H9 (cell line): ENCODE measurements at regions not wholly inside any gene's neighbourhood (a gene's known extent, or its start where the extent isn't known, plus 50 kb on each side); places are given as distances from the start of the nearest gene placed in this dataset.

Experiments
- DNase-seq: peaks from one replicate; pipeline ENCODE4 v3.0.0-alpha.2; 2017
- H2AFZ ChIP-seq: one replicate; pipeline ENCODE4 v1.6.1; 2013; ENCODE audit warnings: mild to moderate bottlenecking, low read length, control low read depth, moderate library complexity
- H2AK5ac ChIP-seq: 2 replicates; pipeline ENCODE4 v1.6.1; 2013; ENCODE audit warnings: low read length, control low read depth, mixed read lengths; ENCODE audit not compliant: insufficient read length
- H2BK120ac ChIP-seq: one replicate; pipeline ENCODE4 v1.6.1; 2013; ENCODE audit warnings: low read depth, mild to moderate bottlenecking, low read length, control low read depth, inconsistent platforms; ENCODE audit not compliant: poor library complexity, severe bottlenecking
- H2BK12ac ChIP-seq: 2 replicates; pipeline ENCODE4 v1.6.1; 2013; ENCODE audit warnings: low read length, control low read depth, mixed read lengths, low read depth; ENCODE audit not compliant: insufficient read length
- H2BK15ac ChIP-seq: 2 replicates; pipeline ENCODE4 v1.6.1; 2013; ENCODE audit warnings: low read depth, low read length, control low read depth
- H2BK20ac ChIP-seq: one replicate; pipeline ENCODE4 v1.6.1; 2013; ENCODE audit warnings: low read depth, mild to moderate bottlenecking, low read length, control low read depth, inconsistent platforms; ENCODE audit not compliant: poor library complexity, severe bottlenecking
- H2BK5ac ChIP-seq: 2 replicates; pipeline ENCODE4 v1.6.1; 2013; ENCODE audit warnings: low read length, control low read depth, mixed read lengths; ENCODE audit not compliant: insufficient read length
- H3K14ac ChIP-seq: 2 replicates; pipeline ENCODE4 v1.6.1; 2013; ENCODE audit warnings: low read length, control low read depth; ENCODE audit not compliant: insufficient read depth
- H3K18ac ChIP-seq: 2 replicates; pipeline ENCODE4 v1.6.1; 2013; ENCODE audit warnings: low read depth, mild to moderate bottlenecking, mixed read lengths, low read length, control low read depth; ENCODE audit not compliant: insufficient read length
- H3K23ac ChIP-seq: 2 replicates; pipeline ENCODE4 v1.6.1; 2013; ENCODE audit warnings: low read length, control low read depth, mixed read lengths, low read depth; ENCODE audit not compliant: insufficient read length
- H3K23me2 ChIP-seq: 2 replicates; pipeline ENCODE4 v1.6.1; 2013; ENCODE audit warnings: low read depth, mild to moderate bottlenecking, mixed read lengths, low read length, control low read depth; ENCODE audit not compliant: insufficient read length, poor library complexity, severe bottlenecking
- H3K27ac ChIP-seq: 2 replicates; pipeline ENCODE4 v1.5.1; 2013; ENCODE audit warnings: low read length, control low read depth, mixed read lengths, low read depth; ENCODE audit not compliant: insufficient read length
- H3K27me3 ChIP-seq: 2 replicates; pipeline ENCODE4 v1.6.1; 2013; ENCODE audit warnings: low read length, control low read depth, inconsistent platforms; ENCODE audit not compliant: insufficient read depth
- H3K4ac ChIP-seq: 2 replicates; pipeline ENCODE4 v1.6.1; 2013; ENCODE audit warnings: low read depth, mild to moderate bottlenecking, control low read depth, inconsistent platforms, low read length, moderate library complexity
- H3K4me1 ChIP-seq: 2 replicates; pipeline ENCODE4 v1.6.1; 2013; ENCODE audit warnings: low read length, control low read depth, inconsistent platforms; ENCODE audit not compliant: insufficient read depth
- H3K4me2 ChIP-seq: 2 replicates; pipeline ENCODE4 v1.6.1; 2013; ENCODE audit warnings: low read length, control low read depth, mixed read lengths; ENCODE audit not compliant: insufficient read length, insufficient read depth
- H3K56ac ChIP-seq: 2 replicates; pipeline ENCODE4 v1.6.1; 2013; ENCODE audit warnings: low read depth, mild to moderate bottlenecking, mixed read lengths, low read length, control low read depth; ENCODE audit not compliant: insufficient read length
- H3K79me1 ChIP-seq: 2 replicates; pipeline ENCODE4 v1.6.1; 2013; ENCODE audit warnings: low read depth, mild to moderate bottlenecking, moderate library complexity, low read length, control low read depth, inconsistent platforms; ENCODE audit not compliant: insufficient read depth, poor library complexity, severe bottlenecking
- H3K79me2 ChIP-seq: 2 replicates; pipeline ENCODE4 v1.6.1; 2013; ENCODE audit warnings: low read length, control low read depth, inconsistent platforms; ENCODE audit not compliant: insufficient read depth
- H3K9ac ChIP-seq: 2 replicates; pipeline ENCODE4 v1.6.1; 2013; ENCODE audit warnings: low read length, control low read depth, mixed read lengths; ENCODE audit not compliant: insufficient read length; ENCODE audit errors: extremely low read depth
- H3K9me3 ChIP-seq: one replicate; pipeline ENCODE4 v1.6.1; 2013; ENCODE audit warnings: low read depth, low read length, inconsistent platforms; ENCODE audit not compliant: control insufficient read depth
- H3T11ph ChIP-seq: one replicate; pipeline ENCODE4 v1.6.1; 2013; ENCODE audit warnings: mild to moderate bottlenecking, low read length, control low read depth, inconsistent platforms
- H4K20me1 ChIP-seq: one replicate; pipeline ENCODE4 v1.6.1; 2013; ENCODE audit not compliant: control insufficient read depth, insufficient read length, insufficient read depth
- H4K5ac ChIP-seq: 2 replicates; pipeline ENCODE4 v1.6.1; 2013; ENCODE audit warnings: low read depth, mild to moderate bottlenecking, mixed read lengths, low read length, control low read depth; ENCODE audit not compliant: insufficient read length
- H4K8ac ChIP-seq: replicated peaks from 2 replicates; pipeline ENCODE4 v1.6.1; 2013; ENCODE audit warnings: low read length, control low read depth, mixed read lengths, low read depth; ENCODE audit not compliant: insufficient read length
- H4K91ac ChIP-seq: 2 replicates; pipeline ENCODE4 v1.6.1; 2013; ENCODE audit warnings: low read depth, mild to moderate bottlenecking, moderate library complexity, mixed read lengths, low read length, control low read depth; ENCODE audit not compliant: insufficient read length
- H3K27ac Mint-ChIP-seq, 3 experiments: 2 replicates in 2 of 3; 3 replicates in 1 of 3; pipeline ENCODE4 v1.8.0; 2020 to 2021; ENCODE audit warnings: mixed read lengths in 3 of 3, mild to moderate bottlenecking in 1 of 3, moderate library complexity in 1 of 3
- H3K27me3 Mint-ChIP-seq: 2 replicates; pipeline ENCODE4 v1.8.0; 2021; ENCODE audit warnings: low read depth, mild to moderate bottlenecking, moderate library complexity, mixed read lengths
- H3K36me3 Mint-ChIP-seq, 3 experiments: 2 replicates in 2 of 3; 3 replicates in 1 of 3; pipeline ENCODE4 v1.8.0; 2020 to 2021; ENCODE audit warnings: low read depth in 3 of 3, mixed read lengths in 3 of 3; ENCODE audit not compliant: insufficient read depth in 1 of 3
- H3K4me1 Mint-ChIP-seq, 2 experiments: 2 replicates each; pipeline ENCODE4 v1.8.0; 2020; ENCODE audit warnings: mixed read lengths in 2 of 2
- H3K4me3 Mint-ChIP-seq, 2 experiments: 2 replicates in 1 of 2; 3 replicates in 1 of 2; pipeline ENCODE4 v1.8.0; 2020 to 2021; ENCODE audit warnings: mild to moderate bottlenecking in 2 of 2, mixed read lengths in 2 of 2, moderate library complexity in 1 of 2
- H3K9me3 Mint-ChIP-seq, 2 experiments: 2 replicates in 1 of 2; 3 replicates in 1 of 2; pipeline ENCODE4 v1.8.0; 2020; ENCODE audit warnings: mild to moderate bottlenecking in 2 of 2, mixed read lengths in 2 of 2, moderate library complexity in 1 of 2
- WGBS: extraction: QIAGEN DNeasy Blood & Tissue Kit; methylation state at CpG from one replicate; pipeline ENCODE4 v1.1.7; 2013; ENCODE audit warnings: missing lambda C conversion rate, low lambda C conversion rate, mixed read lengths; ENCODE audit not compliant: insufficient read length; ENCODE audit errors: extremely low coverage; 5-methylcytosine and 5-hydroxymethylcytosine counted together
- TF ChIP-seq, protein P1 (sequence below): fragments of 200-600 bp; sonication (generic); conservative IDR thresholded peaks from 3 replicates; pipeline ENCODE4 v1.8.0; 2021; ENCODE audit warnings: antibody characterized with exemption, mild to moderate bottlenecking

DNA sequence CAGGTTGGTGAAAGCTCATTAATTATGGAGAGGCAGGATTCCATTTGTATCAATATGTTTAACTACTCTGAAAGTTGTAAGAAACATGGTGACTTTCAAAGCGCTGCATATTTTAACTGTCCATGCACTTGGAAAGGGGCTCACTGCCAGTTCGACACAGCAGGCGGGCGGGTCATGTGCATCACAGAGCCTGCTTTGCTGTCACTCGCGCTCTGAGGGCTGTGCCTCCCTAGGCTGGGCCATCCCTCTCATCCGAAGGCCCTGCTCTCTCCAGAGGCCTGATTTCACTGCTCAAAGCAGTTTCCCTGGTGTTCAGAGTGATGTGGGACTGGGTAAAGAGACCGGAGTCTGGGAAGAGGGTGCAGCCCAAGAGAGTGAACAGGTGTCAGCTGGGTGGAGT, 422.0 kb upstream of the MON1B start:
- no peak overlapping the region for H3K23ac ChIP-seq
- H3K9me3 ChIP-seq = no peaks in the 10 kb centered on the region
- no peak overlapping the region for H4K91ac ChIP-seq
- H3K79me2 ChIP-seq = no peaks in the 10 kb centered on the region
- H3K4me2 ChIP-seq = no peak overlapping the region
- no peak overlapping the region for H2BK20ac ChIP-seq
- H3K4me1 ChIP-seq = 0 out of 2 replicates have a peak, but pooled peaks cover 2% of the 10 kb centered on the region
- no peak overlapping the region for H3K27ac ChIP-seq
- no peak overlapping the region for H3K14ac ChIP-seq
- H2BK120ac ChIP-seq = no peak overlapping the region
- no peak overlapping the region for H3K56ac ChIP-seq
- H2AK5ac ChIP-seq = no peak overlapping the region
- H3K27me3 Mint-ChIP-seq = no peaks in the 10 kb centered on the region; the same call in 1 of the 2 replicates
- H4K5ac ChIP-seq = no peak overlapping the region
- no peaks in the 10 kb centered on the region for H3K79me1 ChIP-seq
- H3K36me3 Mint-ChIP-seq = no peaks in the 10 kb centered on the region
- no peak overlapping the region for H3K9ac ChIP-seq
- no peak overlapping the region for H3T11ph ChIP-seq
- H2BK15ac ChIP-seq = no peak overlapping the region
- H3K4me3 Mint-ChIP-seq = no peak overlapping the region
- no peaks in the 10 kb centered on the region for H4K20me1 ChIP-seq
- DNase-seq = no peak
- no peak overlapping the region for H4K8ac ChIP-seq
- peaks cover 3 to 4% of the 10 kb centered on the region in 2 experiments; a peak in 3 of 4 replicates for H3K4me1 Mint-ChIP-seq
- H2BK5ac ChIP-seq = no peak overlapping the region
- TF ChIP-seq, protein P1, sequence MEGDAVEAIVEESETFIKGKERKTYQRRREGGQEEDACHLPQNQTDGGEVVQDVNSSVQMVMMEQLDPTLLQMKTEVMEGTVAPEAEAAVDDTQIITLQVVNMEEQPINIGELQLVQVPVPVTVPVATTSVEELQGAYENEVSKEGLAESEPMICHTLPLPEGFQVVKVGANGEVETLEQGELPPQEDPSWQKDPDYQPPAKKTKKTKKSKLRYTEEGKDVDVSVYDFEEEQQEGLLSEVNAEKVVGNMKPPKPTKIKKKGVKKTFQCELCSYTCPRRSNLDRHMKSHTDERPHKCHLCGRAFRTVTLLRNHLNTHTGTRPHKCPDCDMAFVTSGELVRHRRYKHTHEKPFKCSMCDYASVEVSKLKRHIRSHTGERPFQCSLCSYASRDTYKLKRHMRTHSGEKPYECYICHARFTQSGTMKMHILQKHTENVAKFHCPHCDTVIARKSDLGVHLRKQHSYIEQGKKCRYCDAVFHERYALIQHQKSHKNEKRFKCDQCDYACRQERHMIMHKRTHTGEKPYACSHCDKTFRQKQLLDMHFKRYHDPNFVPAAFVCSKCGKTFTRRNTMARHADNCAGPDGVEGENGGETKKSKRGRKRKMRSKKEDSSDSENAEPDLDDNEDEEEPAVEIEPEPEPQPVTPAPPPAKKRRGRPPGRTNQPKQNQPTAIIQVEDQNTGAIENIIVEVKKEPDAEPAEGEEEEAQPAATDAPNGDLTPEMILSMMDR = no peak
- no peaks in the 10 kb centered on the region for H3K27me3 ChIP-seq
- no peak overlapping the region for H3K4ac ChIP-seq
- no peaks in the 10 kb centered on the region for H3K23me2 ChIP-seq
- no peak overlapping the region for H3K18ac ChIP-seq
- H3K9me3 Mint-ChIP-seq = peaks cover 0 to 2% of the 10 kb centered on the region in 2 experiments; a peak in 1 of 5 replicates
- no peak overlapping the region for H3K27ac Mint-ChIP-seq
- WGBS = no CpG with 5 or more reads among the region's 8 CpGs
- H2AFZ ChIP-seq = no peak overlapping the region
- H2BK12ac ChIP-seq = no peak overlapping the region
